Stimulated activated CD8-positive, alpha-beta memory T cell treated with anti-CD3 and anti-CD28 coated beads, Interleukin-7, amount 100 ng/mL, for 4 hours (primary cell): ENCODE measurements at regions not wholly inside any gene's neighbourhood (a gene's known extent, or its start where the extent isn't known, plus 50 kb on each side); places are given as distances from the start of the nearest gene placed in this dataset.

Experiments
- DNase-seq, 2 donors: peaks; one replicate each; pipeline ENCODE4 v3.0.0-alpha.2; 2020; ENCODE audit warnings: low read depth in 2 of 2

GRCh38 chr10:3428826-3429225 is 256.2 kb upstream of the PITRM1 start:
- DNase-seq: no peak

- DNase-seq: no peak
Observed at GRCh38 chr10:3427950-3428354, 255.4 kb upstream of the PITRM1 start.

GRCh38 chr10:3427347-3427746 is 254.8 kb upstream of the PITRM1 start:
- DNase-seq: no peak

GRCh38 chr10:3426190-3426845 is 253.7 kb upstream of the PITRM1 start:
- no peak for DNase-seq

GRCh38 chr10:3425716-3426115 is 253.1 kb upstream of the PITRM1 start:
- DNase-seq: no peak

GRCh38 chr10:3425261-3425660 is 252.7 kb upstream of the PITRM1 start:
- no peak for DNase-seq

GRCh38 chr10:3424111-3424851 is 251.7 kb upstream of the PITRM1 start:
- DNase-seq: no peak

- DNase-seq: no peak
Observed at GRCh38 chr10:3423384-3423783, 250.8 kb upstream of the PITRM1 start.

GRCh38 chr10:3422282-3422681 is 249.7 kb upstream of the PITRM1 start:
- DNase-seq: no peak

- DNase-seq: no peak
Observed at GRCh38 chr10:3421537-3422257, 249.1 kb upstream of the PITRM1 start.

GRCh38 chr10:3420527-3421469 is 248.2 kb upstream of the PITRM1 start:
- no peak for DNase-seq

- no peak for DNase-seq
Observed at GRCh38 chr10:3419719-3420495, 247.3 kb upstream of the PITRM1 start.

GRCh38 chr10:3418926-3419325 is 246.3 kb upstream of the PITRM1 start:
- no peak for DNase-seq

- no peak for DNase-seq
Observed at GRCh38 chr10:3418041-3418754, 245.6 kb upstream of the PITRM1 start.

- no peak for DNase-seq
Observed at GRCh38 chr10:3417096-3417495, 244.5 kb upstream of the PITRM1 start.

GRCh38 chr10:3415878-3416605 is 243.5 kb upstream of the PITRM1 start:
- no peak for DNase-seq

- no peak for DNase-seq
Observed at GRCh38 chr10:3415038-3415736, 242.6 kb upstream of the PITRM1 start.

- no peak for DNase-seq
Observed at GRCh38 chr10:3414667-3415023, 242.1 kb upstream of the PITRM1 start.
